ENCODE measurements at regions not wholly inside any gene's neighbourhood (a gene's known extent, or its start where the extent isn't known, plus 50 kb on each side); places are given as distances from the start of the nearest gene placed in this dataset.

DNA sequence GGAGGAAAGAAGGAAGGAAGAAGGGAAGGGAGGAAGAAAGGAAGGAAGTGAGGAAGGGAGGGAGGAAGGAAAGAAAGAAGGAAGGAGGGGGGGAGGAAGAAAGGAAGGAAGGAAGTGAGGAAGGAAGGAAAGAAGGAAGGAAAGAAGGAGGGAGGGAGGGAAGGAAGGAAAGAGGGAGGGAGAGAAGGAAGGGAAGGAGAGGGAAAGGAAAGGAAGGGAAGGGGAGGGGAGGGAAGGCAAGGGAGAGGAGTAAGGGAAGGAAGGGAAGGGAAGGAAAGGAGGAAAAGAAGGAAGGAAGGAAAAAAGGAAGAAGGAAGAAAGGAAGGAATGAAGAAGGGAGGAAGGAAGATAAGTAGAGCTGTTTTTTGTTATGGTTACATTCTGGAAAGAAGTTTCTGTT lies 141.2 kb downstream of the LRRC3B start:
- POLR2A ChIA-PET: no interaction called here
- DNase-seq (no peak), ATAC-seq (no peak)
- Mint-ChIP-seq H3K36me3 (ENCODE audit: low read depth) (no peaks in the 10 kb centered on the region), H3K27me3 (no peaks in the 10 kb centered on the region), H3K27ac (no peak overlapping the region), H3K9me3 (ENCODE audit: low read depth) (peaks cover 4% of the 10 kb centered on the region), H3K4me3 (no peak overlapping the region), H3K4me1 (no peaks in the 10 kb centered on the region)
- CTCF ChIA-PET: no interaction called here
- intact Hi-C loops (cut with DNase I, micrococcal nuclease): no loop called here

DNA sequence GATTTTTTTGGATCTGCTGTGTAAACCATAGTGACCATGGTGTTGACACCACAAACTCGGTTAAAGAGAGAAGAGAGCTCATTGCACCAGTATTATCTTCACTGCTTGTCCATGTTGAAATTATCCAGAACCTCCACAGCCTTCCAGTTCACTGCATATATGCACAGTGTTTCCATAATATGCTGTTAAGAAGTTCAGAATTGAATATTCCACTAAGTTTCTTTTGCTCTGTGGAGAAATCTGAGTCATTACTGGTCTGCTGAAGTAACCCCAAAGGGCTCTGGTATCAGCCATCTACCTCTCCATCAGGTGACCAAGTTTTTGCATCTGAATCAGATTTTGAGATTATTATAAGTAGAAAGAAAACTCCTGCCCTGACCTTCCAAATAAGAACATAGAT lies 143.5 kb downstream of the LRRC3B start:
- DNase-seq: no peak
- Mint-ChIP-seq H3K4me1 (no peaks in the 10 kb centered on the region), H3K4me3 (no peak overlapping the region), H3K27me3 (no peaks in the 10 kb centered on the region), H3K36me3 (ENCODE audit: low read depth) (no peaks in the 10 kb centered on the region), H3K9me3 (ENCODE audit: low read depth) (peaks cover 4% of the 10 kb centered on the region), H3K27ac (no peak overlapping the region)
- POLR2A ChIA-PET: no interaction called here
- intact Hi-C loops (cut with DNase I, micrococcal nuclease): no loop called here
- CTCF ChIA-PET: no interaction called here
- ATAC-seq: no peak

- no peak for ATAC-seq
- H3K27me3 Mint-ChIP-seq: no peaks in the 10 kb centered on the region
- H3K9me3 Mint-ChIP-seq (ENCODE audit: low read depth): peaks cover 4% of the 10 kb centered on the region
- intact Hi-C loops (cut with DNase I, micrococcal nuclease): no loop called here
- CTCF ChIA-PET: interaction anchor here (0.6 kb wide), 1 partner anchor 1234 kb away, joined by 3 read pairs; no protein-coding TSS in a partner anchor
- no peak for DNase-seq
- POLR2A ChIA-PET: no interaction called here
- H3K27ac Mint-ChIP-seq: no peak overlapping the region
- no peaks in the 10 kb centered on the region for H3K36me3 Mint-ChIP-seq (ENCODE audit: low read depth)
- H3K4me1 Mint-ChIP-seq: no peaks in the 10 kb centered on the region
- H3K4me3 Mint-ChIP-seq: no peak overlapping the region
Observed at GRCh38 chr3:26768068-26768651, 145.6 kb downstream of the LRRC3B start.

- ChIA-PET CTCF (no interaction called here), POLR2A (no interaction called here)
- H3K9me3 Mint-ChIP-seq (ENCODE audit: low read depth): no peaks in the 10 kb centered on the region
- intact Hi-C loops (cut with DNase I, micrococcal nuclease): no loop called here
- no peaks in the 10 kb centered on the region for H3K36me3 Mint-ChIP-seq (ENCODE audit: low read depth)
- no peak for ATAC-seq
- no peak overlapping the region for H3K4me3 Mint-ChIP-seq
- H3K4me1 Mint-ChIP-seq: no peaks in the 10 kb centered on the region
- no peak for DNase-seq
- no peaks in the 10 kb centered on the region for H3K27me3 Mint-ChIP-seq
- no peak overlapping the region for H3K27ac Mint-ChIP-seq
Observed at GRCh38 chr3:26799679-26800317, 177.2 kb downstream of the LRRC3B start.

DNA sequence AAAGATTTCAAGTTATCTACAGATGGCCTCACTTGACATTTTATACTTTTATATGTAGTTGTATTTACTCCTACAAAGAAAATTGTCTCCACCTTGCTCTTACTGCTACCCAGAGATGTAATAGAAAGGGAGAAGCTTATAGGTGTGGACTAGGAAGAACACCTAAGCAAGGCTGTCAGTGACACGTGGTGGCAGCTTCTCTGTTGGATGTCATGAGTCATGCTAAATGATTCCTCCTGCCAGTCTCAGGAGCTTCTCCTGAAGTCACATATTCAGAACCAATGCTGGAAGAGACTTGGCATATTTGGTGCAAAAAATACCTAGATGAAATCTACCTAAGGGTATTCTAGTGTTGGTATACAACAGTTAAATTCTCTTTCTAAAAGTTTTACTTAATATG lies 184.7 kb downstream of the LRRC3B start:
- Mint-ChIP-seq H3K27ac (no peak overlapping the region), H3K4me3 (no peak overlapping the region), H3K27me3 (no peaks in the 10 kb centered on the region), H3K4me1 (no peaks in the 10 kb centered on the region), H3K36me3 (ENCODE audit: low read depth) (no peaks in the 10 kb centered on the region), H3K9me3 (ENCODE audit: low read depth) (peaks cover 5% of the 10 kb centered on the region)
- POLR2A ChIA-PET: no interaction called here
- CTCF ChIA-PET: no interaction called here
- intact Hi-C loops (cut with DNase I, micrococcal nuclease): no loop called here
- ATAC-seq: no peak
- no peak for DNase-seq

DNA sequence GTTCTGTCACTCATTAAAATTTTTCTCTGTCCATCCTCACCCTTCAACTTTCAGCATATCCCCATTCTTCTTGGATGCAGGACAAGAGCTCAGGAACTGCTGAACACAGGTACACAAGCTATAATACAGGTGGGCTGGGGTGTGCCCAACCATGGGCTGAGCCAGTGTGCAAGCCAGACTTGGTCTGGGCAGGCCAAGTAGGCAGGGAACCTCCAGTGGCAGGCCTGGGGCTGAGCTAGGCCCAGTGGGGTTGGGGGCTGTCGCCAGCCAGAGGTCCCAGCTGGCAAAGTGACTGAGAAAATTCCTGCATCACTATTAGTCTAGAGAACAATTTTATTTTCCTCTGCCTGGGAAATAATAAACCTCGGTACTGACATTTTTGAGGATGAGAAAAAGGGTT lies 202.9 kb downstream of the LRRC3B start:
- ATAC-seq (no peak), DNase-seq (no peak)
- H3K36me3 Mint-ChIP-seq (ENCODE audit: low read depth): no peaks in the 10 kb centered on the region
- no peak overlapping the region for H3K27ac Mint-ChIP-seq
- ChIA-PET POLR2A (no interaction called here), CTCF (no interaction called here)
- H3K4me3 Mint-ChIP-seq: no peak overlapping the region
- H3K4me1 Mint-ChIP-seq: no peaks in the 10 kb centered on the region
- H3K9me3 Mint-ChIP-seq (ENCODE audit: low read depth): peaks cover 13% of the 10 kb centered on the region
- H3K27me3 Mint-ChIP-seq: no peaks in the 10 kb centered on the region
- intact Hi-C loops (cut with DNase I, micrococcal nuclease): no loop called here

DNA sequence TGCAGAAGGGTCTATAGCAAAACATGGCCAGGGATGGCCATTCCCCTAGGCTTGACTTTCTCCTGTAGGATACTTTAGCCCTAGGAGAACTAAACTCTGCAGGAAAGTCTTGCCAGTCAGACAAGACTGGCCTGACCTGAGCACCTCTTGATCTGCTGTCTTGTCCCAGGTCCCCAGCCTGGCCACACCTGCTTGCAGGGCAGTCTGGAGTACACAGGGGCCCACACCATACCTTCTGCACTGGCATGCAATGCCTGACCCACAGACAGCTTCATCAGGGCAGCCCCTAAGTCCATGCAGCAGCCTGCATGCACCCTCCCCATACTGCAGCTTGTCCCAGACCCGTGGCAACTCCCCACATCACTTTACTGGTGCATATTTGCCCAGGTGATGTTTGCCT lies 204.6 kb downstream of the LRRC3B start:
- POLR2A ChIA-PET: no interaction called here
- no peak overlapping the region for H3K4me3 Mint-ChIP-seq
- no peaks in the 10 kb centered on the region for H3K4me1 Mint-ChIP-seq
- CTCF ChIA-PET: no interaction called here
- H3K36me3 Mint-ChIP-seq (ENCODE audit: low read depth): no peaks in the 10 kb centered on the region
- H3K9me3 Mint-ChIP-seq (ENCODE audit: low read depth): peaks cover 8% of the 10 kb centered on the region
- ATAC-seq: no peak
- intact Hi-C loops (cut with DNase I, micrococcal nuclease): no loop called here
- H3K27ac Mint-ChIP-seq: no peak overlapping the region
- no peaks in the 10 kb centered on the region for H3K27me3 Mint-ChIP-seq
- no peak for DNase-seq

DNA sequence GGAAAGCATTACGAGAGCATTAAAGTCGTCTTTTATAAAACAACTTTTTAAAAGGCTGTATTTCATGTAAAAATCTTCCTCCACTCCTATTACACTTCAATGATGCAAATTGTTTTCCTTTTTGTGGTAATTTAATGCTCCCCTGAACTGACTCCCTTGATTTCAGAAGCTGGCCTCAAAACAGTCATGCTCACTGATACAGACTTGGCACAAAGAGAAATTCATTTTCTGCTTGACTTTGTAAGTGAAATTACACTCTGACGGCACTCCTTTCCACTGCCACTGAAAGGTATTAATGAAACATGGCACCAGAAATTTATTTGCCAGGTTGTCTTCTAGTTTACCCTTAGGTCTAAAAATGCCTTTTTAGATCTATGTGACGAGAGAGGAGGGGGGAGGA lies 215.5 kb downstream of the LRRC3B start:
- DNase-seq (no peak), ATAC-seq (no peak)
- Mint-ChIP-seq H3K4me1 (no peaks in the 10 kb centered on the region), H3K9me3 (ENCODE audit: low read depth) (peaks cover 2% of the 10 kb centered on the region), H3K27me3 (no peaks in the 10 kb centered on the region), H3K27ac (no peak overlapping the region), H3K4me3 (no peak overlapping the region), H3K36me3 (ENCODE audit: low read depth) (no peaks in the 10 kb centered on the region)
- ChIA-PET POLR2A (no interaction called here), CTCF (interaction anchor here (0.7 kb wide), 1 partner anchor 15 kb away, joined by 4 read pairs; no protein-coding TSS in a partner anchor)
- intact Hi-C loops (cut with DNase I, micrococcal nuclease): no loop called here

DNA sequence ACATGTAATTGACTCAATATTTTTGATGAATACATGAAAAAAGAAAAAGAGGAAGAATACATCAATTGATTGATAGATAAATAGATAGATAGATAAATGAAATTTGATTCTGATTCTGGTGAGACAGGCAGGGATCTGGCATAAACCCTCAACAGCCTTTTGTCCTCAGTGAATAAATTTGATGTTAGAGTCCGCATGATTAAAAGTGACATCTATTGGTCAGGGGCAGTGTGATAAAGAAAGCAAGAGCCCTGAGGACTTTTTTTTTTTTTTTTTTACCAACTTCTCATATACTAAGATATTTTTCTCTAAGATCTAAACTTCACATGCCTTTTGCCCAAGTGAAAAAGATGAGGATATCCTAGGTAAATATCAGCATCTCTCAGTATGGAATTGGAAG lies 216.4 kb downstream of the LRRC3B start:
- intact Hi-C loops (cut with DNase I, micrococcal nuclease): no loop called here
- peaks cover 2% of the 10 kb centered on the region for H3K9me3 Mint-ChIP-seq (ENCODE audit: low read depth)
- H3K36me3 Mint-ChIP-seq (ENCODE audit: low read depth): no peaks in the 10 kb centered on the region
- DNase-seq (no peak), ATAC-seq (no peak)
- H3K27me3 Mint-ChIP-seq: no peaks in the 10 kb centered on the region
- no peaks in the 10 kb centered on the region for H3K4me1 Mint-ChIP-seq
- CTCF ChIA-PET: interaction anchor here (0.5 kb wide), 1 partner anchor 756 kb away, joined by 3 read pairs; no protein-coding TSS in a partner anchor
- H3K27ac Mint-ChIP-seq: no peak overlapping the region
- POLR2A ChIA-PET: no interaction called here
- H3K4me3 Mint-ChIP-seq: no peak overlapping the region

DNA sequence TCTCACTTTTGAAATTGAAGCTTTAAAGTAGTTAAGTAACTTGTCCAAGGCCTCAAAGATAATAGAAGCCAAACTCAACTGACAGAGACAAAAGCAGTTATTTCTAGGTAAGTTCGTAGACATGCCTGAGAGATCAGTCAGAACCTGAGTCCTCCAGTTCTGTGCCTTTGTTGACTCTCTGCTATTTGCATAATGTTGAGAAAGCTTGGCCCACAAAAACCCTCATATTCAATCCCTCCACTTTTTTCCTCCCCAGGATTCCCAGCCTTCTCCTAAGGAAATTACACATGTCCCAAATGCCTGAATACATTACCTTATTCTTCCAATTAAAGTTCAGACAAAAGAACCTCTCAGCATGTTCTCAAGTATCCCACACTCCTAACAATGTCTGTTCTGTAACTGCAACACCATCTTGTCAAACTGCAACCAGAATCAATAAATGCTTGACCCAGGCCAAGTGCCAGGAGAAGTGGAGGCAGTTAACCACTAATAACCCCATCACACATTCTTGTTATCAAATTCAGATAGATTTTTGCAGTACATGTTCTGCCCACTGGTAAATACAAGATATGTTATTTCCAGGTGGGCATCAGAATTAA lies 217.8 kb downstream of the LRRC3B start:
- ATAC-seq (no peak), DNase-seq (no peak)
- no peak overlapping the region for H3K4me3 Mint-ChIP-seq
- H3K27ac Mint-ChIP-seq: no peak overlapping the region
- ChIA-PET POLR2A (no interaction called here), CTCF (no interaction called here)
- peaks cover 2% of the 10 kb centered on the region for H3K9me3 Mint-ChIP-seq (ENCODE audit: low read depth)
- no peaks in the 10 kb centered on the region for H3K36me3 Mint-ChIP-seq (ENCODE audit: low read depth)
- intact Hi-C loops (cut with DNase I, micrococcal nuclease): no loop called here
- H3K4me1 Mint-ChIP-seq: no peaks in the 10 kb centered on the region
- H3K27me3 Mint-ChIP-seq: no peaks in the 10 kb centered on the region

DNA sequence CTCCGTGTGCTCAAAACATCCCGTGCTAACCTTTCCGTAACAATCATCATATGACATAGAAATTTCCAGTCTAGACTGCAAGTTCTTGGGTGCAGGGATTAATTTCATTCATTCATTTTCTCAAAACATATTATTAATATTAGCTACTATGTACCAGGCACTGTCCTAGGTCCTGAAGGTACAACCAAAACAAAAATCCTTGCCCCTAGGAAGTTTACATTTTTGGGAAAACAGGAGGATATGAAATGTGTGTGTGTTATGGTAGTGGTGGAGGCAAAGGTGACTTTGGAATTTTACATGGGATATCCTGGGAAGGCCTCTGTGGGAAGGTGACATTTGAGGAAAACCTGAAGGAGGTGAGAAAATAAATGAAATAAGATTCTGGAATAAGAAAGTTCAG lies 222.6 kb downstream of the LRRC3B start:
- intact Hi-C loops (cut with DNase I, micrococcal nuclease): no loop called here

GRCh38 chr3:26847680-26848079 lies 225.1 kb downstream of the LRRC3B start:
- CTCF ChIA-PET: no interaction called here
- H3K9me3 Mint-ChIP-seq (ENCODE audit: low read depth): peaks cover 3% of the 10 kb centered on the region
- H3K27ac Mint-ChIP-seq: no peak overlapping the region

More for the DNA sequence above, 222.6 kb downstream of the LRRC3B start:
- Mint-ChIP-seq H3K4me1 (no peaks in the 10 kb centered on the region), H3K36me3 (ENCODE audit: low read depth) (no peaks in the 10 kb centered on the region), H3K4me3 (no peak overlapping the region), H3K9me3 (ENCODE audit: low read depth) (peaks cover 4% of the 10 kb centered on the region), H3K27ac (no peak overlapping the region), H3K27me3 (no peaks in the 10 kb centered on the region)
- ChIA-PET CTCF (no interaction called here), POLR2A (no interaction called here)
- ATAC-seq (no peak), DNase-seq (no peak)

More at GRCh38 chr3:26847680-26848079, 225.1 kb downstream of the LRRC3B start:
- Mint-ChIP-seq H3K4me3 (no peak overlapping the region), H3K27me3 (no peaks in the 10 kb centered on the region), H3K36me3 (ENCODE audit: low read depth) (no peaks in the 10 kb centered on the region), H3K4me1 (no peaks in the 10 kb centered on the region)
- intact Hi-C loops (cut with DNase I, micrococcal nuclease): no loop called here
- DNase-seq (no peak), ATAC-seq (no peak)
- POLR2A ChIA-PET: no interaction called here
